ENCODE measurements at regions not wholly inside any gene's neighbourhood (a gene's known extent, or its start where the extent isn't known, plus 50 kb on each side); places are given as distances from the start of the nearest gene placed in this dataset.

- no TSS peak for BruUV-seq (replicated peaks)
- TF ChIP-seq EZH2 (IDR thresholded peaks at IDR 0.05; ENCODE audit: borderline replicate concordance, low read depth, low read length, poor library complexity, severe bottlenecking) (no peak), CTCF (conservative IDR thresholded peaks at IDR 0.05; ENCODE audit: low read depth, low read length) (no peak)
- ChIA-PET CTCF (no interaction called here), POLR2A (ENCODE audit: low non-redundant PET) (no interaction called here)
- no peaks in the 10 kb centered on the region for H3K27me3 ChIP-seq (replicated peaks; ENCODE audit: insufficient read depth, low read depth, low read length, poor library complexity)
- DNase-seq (ENCODE audit: low spot score): no peak
- no peaks in the 10 kb centered on the region for H3K9me3 ChIP-seq (ENCODE audit: low read depth, low read length, poor library complexity, severe bottlenecking)
- peaks cover 15% of the 10 kb centered on the region for H3K4me1 ChIP-seq (ENCODE audit: insufficient read depth, low read length, poor library complexity, severe bottlenecking)
- H3K36me3 ChIP-seq (ENCODE audit: insufficient read depth, low read length, poor library complexity, severe bottlenecking): no peaks in the 10 kb centered on the region
- no peak overlapping the region for H3K27ac ChIP-seq (ENCODE audit: low read depth, low read length, poor library complexity, severe bottlenecking)
- intact Hi-C loops (cut with micrococcal nuclease; ENCODE audit: unreplicated experiment): no loop called here
- H3K4me3 ChIP-seq (ENCODE audit: low read depth, low read length, poor library complexity, severe bottlenecking): no peak overlapping the region
Observed at GRCh38 chr14:50055461-50056228, 60.7 kb downstream of the VCPKMT start.

DNA sequence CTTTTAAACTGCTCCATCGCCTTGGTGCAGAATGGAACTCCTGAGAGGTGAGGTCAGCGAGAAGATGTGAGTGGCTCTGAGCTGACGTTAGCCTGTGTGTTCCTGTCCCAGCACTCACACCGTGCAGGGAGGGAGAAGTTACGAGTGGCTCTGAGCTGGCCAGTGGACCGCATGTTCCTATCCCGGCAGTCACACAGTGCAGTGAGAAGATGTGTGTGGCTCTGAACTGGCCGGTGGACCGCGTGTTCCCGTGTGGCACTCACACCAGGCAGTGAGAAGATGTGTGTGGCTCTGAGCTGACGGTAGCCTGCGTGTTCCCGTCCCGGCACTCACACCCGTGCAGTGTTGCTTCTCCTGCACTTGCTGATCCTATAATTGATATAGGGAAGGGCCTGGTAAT is 59.9 kb downstream of the VCPKMT start:
- no peaks in the 10 kb centered on the region for H3K9me3 ChIP-seq (ENCODE audit: low read depth, low read length, poor library complexity, severe bottlenecking)
- H3K36me3 ChIP-seq (ENCODE audit: insufficient read depth, low read length, poor library complexity, severe bottlenecking): no peaks in the 10 kb centered on the region
- no peaks in the 10 kb centered on the region for H3K27me3 ChIP-seq (replicated peaks; ENCODE audit: insufficient read depth, low read depth, low read length, poor library complexity)
- DNase-seq (ENCODE audit: low spot score): no peak
- BruUV-seq (replicated peaks): no TSS peak
- POLR2A ChIA-PET (ENCODE audit: low non-redundant PET): no interaction called here
- intact Hi-C loops (cut with micrococcal nuclease; ENCODE audit: unreplicated experiment): no loop called here
- H3K4me3 ChIP-seq (ENCODE audit: low read depth, low read length, poor library complexity, severe bottlenecking): no peak overlapping the region
- CTCF ChIA-PET: no interaction called here
- TF ChIP-seq EZH2 (IDR thresholded peaks at IDR 0.05; ENCODE audit: borderline replicate concordance, low read depth, low read length, poor library complexity, severe bottlenecking) (no peak), CTCF (conservative IDR thresholded peaks at IDR 0.05; ENCODE audit: low read depth, low read length) (no peak)
- H3K27ac ChIP-seq (ENCODE audit: low read depth, low read length, poor library complexity, severe bottlenecking): no peak overlapping the region
- peaks cover 23% of the 10 kb centered on the region for H3K4me1 ChIP-seq (ENCODE audit: insufficient read depth, low read length, poor library complexity, severe bottlenecking)

DNA sequence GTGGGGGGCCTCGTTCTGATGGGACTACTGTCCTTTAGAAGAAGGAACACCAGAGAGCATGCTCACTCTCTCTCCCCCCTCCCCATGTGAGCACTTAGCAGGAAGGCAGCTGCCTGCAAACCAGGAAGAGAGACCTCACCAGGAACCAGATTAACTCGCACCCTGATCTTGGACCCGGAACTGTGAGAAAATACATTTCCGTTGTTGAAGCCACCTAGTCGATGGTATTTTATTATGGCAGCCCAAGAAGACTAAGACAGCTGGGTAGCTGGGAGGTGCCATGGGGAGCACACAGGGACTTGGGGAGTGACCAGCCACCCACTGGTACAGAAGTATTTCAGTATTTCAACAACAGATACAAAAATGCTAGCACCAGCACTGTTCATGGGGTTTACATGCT is 59.0 kb downstream of the VCPKMT start:
- TF ChIP-seq CTCF (conservative IDR thresholded peaks at IDR 0.05; ENCODE audit: low read depth, low read length) (no peak), EZH2 (IDR thresholded peaks at IDR 0.05; ENCODE audit: borderline replicate concordance, low read depth, low read length, poor library complexity, severe bottlenecking) (no peak)
- no TSS peak for BruUV-seq (replicated peaks)

More for the DNA sequence above, 59.0 kb downstream of the VCPKMT start:
- ChIA-PET CTCF (no interaction called here), POLR2A (ENCODE audit: low non-redundant PET) (no interaction called here)
- intact Hi-C loops (cut with micrococcal nuclease; ENCODE audit: unreplicated experiment): no loop called here
- Histone ChIP-seq H3K9me3 (ENCODE audit: low read depth, low read length, poor library complexity, severe bottlenecking) (no peaks in the 10 kb centered on the region), H3K36me3 (ENCODE audit: insufficient read depth, low read length, poor library complexity, severe bottlenecking) (no peaks in the 10 kb centered on the region), H3K4me1 (ENCODE audit: insufficient read depth, low read length, poor library complexity, severe bottlenecking) (peaks cover 32% of the 10 kb centered on the region), H3K27ac (ENCODE audit: low read depth, low read length, poor library complexity, severe bottlenecking) (no peak overlapping the region), H3K4me3 (ENCODE audit: low read depth, low read length, poor library complexity, severe bottlenecking) (no peak overlapping the region), H3K27me3 (replicated peaks; ENCODE audit: insufficient read depth, low read depth, low read length, poor library complexity) (no peaks in the 10 kb centered on the region)
- no peak for DNase-seq (ENCODE audit: low spot score)

All from A673 (cell line).